ENCODE measurements at regions not wholly inside any gene's neighbourhood (a gene's known extent, or its start where the extent isn't known, plus 50 kb on each side); places are given as distances from the start of the nearest gene placed in this dataset.

- H3K36me3 ChIP-seq = no peaks in the 10 kb centered on the region
- H3K27ac ChIP-seq = no peak overlapping the region
- H3K4me3 ChIP-seq = no peak overlapping the region
- intact Hi-C loops (cut with DNase I) = no loop called here
- 74 to 91% methylated on average over 6 of the region's 6 CpGs for WGBS, 2 donors
- no peaks in the 10 kb centered on the region for H3K9me3 ChIP-seq
- no peaks in the 10 kb centered on the region for H3K27me3 ChIP-seq
- no peak for DNase-seq
- H3K4me1 ChIP-seq = peaks cover 0 to 6% (median 5%) of the 10 kb centered on the region in 4 donors
- TF ChIP-seq EP300 (IDR thresholded peaks at IDR 0.05) = no peak
- TF ChIP-seq CTCF (IDR thresholded peaks at IDR 0.05) = no peak
- TF ChIP-seq POLR2A (IDR thresholded peaks at IDR 0.05) = no peak
- no peak for TF ChIP-seq POLR2AphosphoS5 (IDR thresholded peaks at IDR 0.05)
Measured at GRCh38 chr9:78866207-78867132, 569.5 kb downstream of the PSAT1 start.

GRCh38 chr9:78871086-78871451 lies 574.1 kb downstream of the PSAT1 start:
- Histone ChIP-seq H3K4me1 (peaks cover 0 to 13% (median 12%) of the 10 kb centered on the region in 4 donors), H3K9me3 (peaks cover 0 to 4% (median 0%) of the 10 kb centered on the region in 4 donors), H3K27me3 (no peaks in the 10 kb centered on the region), H3K4me3 (no peak overlapping the region), H3K36me3 (no peaks in the 10 kb centered on the region), H3K27ac (no peak overlapping the region)
- DNase-seq = no peak
- TF ChIP-seq EP300 (IDR thresholded peaks at IDR 0.05) (no peak), POLR2A (IDR thresholded peaks at IDR 0.05) (no peak), CTCF (IDR thresholded peaks at IDR 0.05) (no peak), POLR2AphosphoS5 (IDR thresholded peaks at IDR 0.05) (no peak)
- intact Hi-C loops (cut with DNase I) = no loop called here

GRCh38 chr9:78871452-78872331 lies 574.8 kb downstream of the PSAT1 start:
- Histone ChIP-seq H3K27me3 (no peaks in the 10 kb centered on the region), H3K4me3 (no peak overlapping the region), H3K9me3 (peaks cover 0 to 4% (median 0%) of the 10 kb centered on the region in 4 donors), H3K27ac (no peak overlapping the region), H3K4me1 (peaks cover 0 to 13% (median 12%) of the 10 kb centered on the region in 4 donors), H3K36me3 (no peaks in the 10 kb centered on the region)
- no peak for DNase-seq
- 70 to 87% methylated on average over 4 of the region's 4 CpGs for WGBS, 2 donors
- intact Hi-C loops (cut with DNase I) = no loop called here
- TF ChIP-seq EP300 (IDR thresholded peaks at IDR 0.05) (no peak), POLR2A (IDR thresholded peaks at IDR 0.05) (no peak), POLR2AphosphoS5 (IDR thresholded peaks at IDR 0.05) (no peak), CTCF (IDR thresholded peaks at IDR 0.05) (no peak)

GRCh38 chr9:78874061-78874460 lies 577.1 kb downstream of the PSAT1 start:
- no peaks in the 10 kb centered on the region for H3K36me3 ChIP-seq
- WGBS, 2 donors = 63 to 83% methylated on average over 2 of the region's 2 CpGs
- TF ChIP-seq POLR2AphosphoS5 (IDR thresholded peaks at IDR 0.05) (no peak), CTCF (IDR thresholded peaks at IDR 0.05) (no peak), EP300 (IDR thresholded peaks at IDR 0.05) (no peak), POLR2A (IDR thresholded peaks at IDR 0.05) (no peak)
- H3K27me3 ChIP-seq = no peaks in the 10 kb centered on the region
- intact Hi-C loops (cut with DNase I) = no loop called here
- peaks cover 0 to 4% (median 0%) of the 10 kb centered on the region in 4 donors for H3K9me3 ChIP-seq
- peaks cover 0 to 13% (median 12%) of the 10 kb centered on the region in 4 donors for H3K4me1 ChIP-seq
- no peak overlapping the region for H3K27ac ChIP-seq
- no peak for DNase-seq
- H3K4me3 ChIP-seq = no peak overlapping the region
